H9 (cell line): ENCODE measurements at regions not wholly inside any gene's neighbourhood (a gene's known extent, or its start where the extent isn't known, plus 50 kb on each side); places are given as distances from the start of the nearest gene placed in this dataset.

Experiments used
- DNase-seq: peaks from one replicate; pipeline ENCODE4 v3.0.0-alpha.2; 2017
- H2AFZ ChIP-seq: one replicate; pipeline ENCODE4 v1.6.1; 2013; ENCODE audit warnings: mild to moderate bottlenecking, low read length, control low read depth, moderate library complexity
- H2AK5ac ChIP-seq: 2 replicates; pipeline ENCODE4 v1.6.1; 2013; ENCODE audit warnings: low read length, control low read depth, mixed read lengths; ENCODE audit not compliant: insufficient read length
- H2BK120ac ChIP-seq: one replicate; pipeline ENCODE4 v1.6.1; 2013; ENCODE audit warnings: low read depth, mild to moderate bottlenecking, low read length, control low read depth, inconsistent platforms; ENCODE audit not compliant: poor library complexity, severe bottlenecking
- H2BK12ac ChIP-seq: 2 replicates; pipeline ENCODE4 v1.6.1; 2013; ENCODE audit warnings: low read length, control low read depth, mixed read lengths, low read depth; ENCODE audit not compliant: insufficient read length
- H2BK15ac ChIP-seq: 2 replicates; pipeline ENCODE4 v1.6.1; 2013; ENCODE audit warnings: low read depth, low read length, control low read depth
- H2BK20ac ChIP-seq: one replicate; pipeline ENCODE4 v1.6.1; 2013; ENCODE audit warnings: low read depth, mild to moderate bottlenecking, low read length, control low read depth, inconsistent platforms; ENCODE audit not compliant: poor library complexity, severe bottlenecking
- H2BK5ac ChIP-seq: 2 replicates; pipeline ENCODE4 v1.6.1; 2013; ENCODE audit warnings: low read length, control low read depth, mixed read lengths; ENCODE audit not compliant: insufficient read length
- H3K14ac ChIP-seq: 2 replicates; pipeline ENCODE4 v1.6.1; 2013; ENCODE audit warnings: low read length, control low read depth; ENCODE audit not compliant: insufficient read depth
- H3K18ac ChIP-seq: 2 replicates; pipeline ENCODE4 v1.6.1; 2013; ENCODE audit warnings: low read depth, mild to moderate bottlenecking, mixed read lengths, low read length, control low read depth; ENCODE audit not compliant: insufficient read length
- H3K23ac ChIP-seq: 2 replicates; pipeline ENCODE4 v1.6.1; 2013; ENCODE audit warnings: low read length, control low read depth, mixed read lengths, low read depth; ENCODE audit not compliant: insufficient read length
- H3K23me2 ChIP-seq: 2 replicates; pipeline ENCODE4 v1.6.1; 2013; ENCODE audit warnings: low read depth, mild to moderate bottlenecking, mixed read lengths, low read length, control low read depth; ENCODE audit not compliant: insufficient read length, poor library complexity, severe bottlenecking
- H3K27ac ChIP-seq: 2 replicates; pipeline ENCODE4 v1.5.1; 2013; ENCODE audit warnings: low read length, control low read depth, mixed read lengths, low read depth; ENCODE audit not compliant: insufficient read length
- H3K27me3 ChIP-seq: 2 replicates; pipeline ENCODE4 v1.6.1; 2013; ENCODE audit warnings: low read length, control low read depth, inconsistent platforms; ENCODE audit not compliant: insufficient read depth
- H3K4ac ChIP-seq: 2 replicates; pipeline ENCODE4 v1.6.1; 2013; ENCODE audit warnings: low read depth, mild to moderate bottlenecking, control low read depth, inconsistent platforms, low read length, moderate library complexity
- H3K4me1 ChIP-seq: 2 replicates; pipeline ENCODE4 v1.6.1; 2013; ENCODE audit warnings: low read length, control low read depth, inconsistent platforms; ENCODE audit not compliant: insufficient read depth
- H3K4me2 ChIP-seq: 2 replicates; pipeline ENCODE4 v1.6.1; 2013; ENCODE audit warnings: low read length, control low read depth, mixed read lengths; ENCODE audit not compliant: insufficient read length, insufficient read depth
- H3K56ac ChIP-seq: 2 replicates; pipeline ENCODE4 v1.6.1; 2013; ENCODE audit warnings: low read depth, mild to moderate bottlenecking, mixed read lengths, low read length, control low read depth; ENCODE audit not compliant: insufficient read length
- H3K79me1 ChIP-seq: 2 replicates; pipeline ENCODE4 v1.6.1; 2013; ENCODE audit warnings: low read depth, mild to moderate bottlenecking, moderate library complexity, low read length, control low read depth, inconsistent platforms; ENCODE audit not compliant: insufficient read depth, poor library complexity, severe bottlenecking
- H3K79me2 ChIP-seq: 2 replicates; pipeline ENCODE4 v1.6.1; 2013; ENCODE audit warnings: low read length, control low read depth, inconsistent platforms; ENCODE audit not compliant: insufficient read depth
- H3K9ac ChIP-seq: 2 replicates; pipeline ENCODE4 v1.6.1; 2013; ENCODE audit warnings: low read length, control low read depth, mixed read lengths; ENCODE audit not compliant: insufficient read length; ENCODE audit errors: extremely low read depth
- H3K9me3 ChIP-seq: one replicate; pipeline ENCODE4 v1.6.1; 2013; ENCODE audit warnings: low read depth, low read length, inconsistent platforms; ENCODE audit not compliant: control insufficient read depth
- H3T11ph ChIP-seq: one replicate; pipeline ENCODE4 v1.6.1; 2013; ENCODE audit warnings: mild to moderate bottlenecking, low read length, control low read depth, inconsistent platforms
- H4K20me1 ChIP-seq: one replicate; pipeline ENCODE4 v1.6.1; 2013; ENCODE audit not compliant: control insufficient read depth, insufficient read length, insufficient read depth
- H4K5ac ChIP-seq: 2 replicates; pipeline ENCODE4 v1.6.1; 2013; ENCODE audit warnings: low read depth, mild to moderate bottlenecking, mixed read lengths, low read length, control low read depth; ENCODE audit not compliant: insufficient read length
- H4K8ac ChIP-seq: replicated peaks from 2 replicates; pipeline ENCODE4 v1.6.1; 2013; ENCODE audit warnings: low read length, control low read depth, mixed read lengths, low read depth; ENCODE audit not compliant: insufficient read length
- H4K91ac ChIP-seq: 2 replicates; pipeline ENCODE4 v1.6.1; 2013; ENCODE audit warnings: low read depth, mild to moderate bottlenecking, moderate library complexity, mixed read lengths, low read length, control low read depth; ENCODE audit not compliant: insufficient read length
- H3K27ac Mint-ChIP-seq, 3 experiments: 2 replicates in 2 of 3; 3 replicates in 1 of 3; pipeline ENCODE4 v1.8.0; 2020 to 2021; ENCODE audit warnings: mixed read lengths in 3 of 3, mild to moderate bottlenecking in 1 of 3, moderate library complexity in 1 of 3
- H3K27me3 Mint-ChIP-seq: 2 replicates; pipeline ENCODE4 v1.8.0; 2021; ENCODE audit warnings: low read depth, mild to moderate bottlenecking, moderate library complexity, mixed read lengths
- H3K36me3 Mint-ChIP-seq, 3 experiments: 2 replicates in 2 of 3; 3 replicates in 1 of 3; pipeline ENCODE4 v1.8.0; 2020 to 2021; ENCODE audit warnings: low read depth in 3 of 3, mixed read lengths in 3 of 3; ENCODE audit not compliant: insufficient read depth in 1 of 3
- H3K4me1 Mint-ChIP-seq, 2 experiments: 2 replicates each; pipeline ENCODE4 v1.8.0; 2020; ENCODE audit warnings: mixed read lengths in 2 of 2
- H3K4me3 Mint-ChIP-seq, 2 experiments: 2 replicates in 1 of 2; 3 replicates in 1 of 2; pipeline ENCODE4 v1.8.0; 2020 to 2021; ENCODE audit warnings: mild to moderate bottlenecking in 2 of 2, mixed read lengths in 2 of 2, moderate library complexity in 1 of 2
- H3K9me3 Mint-ChIP-seq, 2 experiments: 2 replicates in 1 of 2; 3 replicates in 1 of 2; pipeline ENCODE4 v1.8.0; 2020; ENCODE audit warnings: mild to moderate bottlenecking in 2 of 2, mixed read lengths in 2 of 2, moderate library complexity in 1 of 2
- WGBS: extraction: QIAGEN DNeasy Blood & Tissue Kit; methylation state at CpG from one replicate; pipeline ENCODE4 v1.1.7; 2013; ENCODE audit warnings: missing lambda C conversion rate, low lambda C conversion rate, mixed read lengths; ENCODE audit not compliant: insufficient read length; ENCODE audit errors: extremely low coverage; 5-methylcytosine and 5-hydroxymethylcytosine counted together
- TF ChIP-seq, protein P1 (sequence below): fragments of 200-600 bp; sonication (generic); conservative IDR thresholded peaks from 3 replicates; pipeline ENCODE4 v1.8.0; 2021; ENCODE audit warnings: antibody characterized with exemption, mild to moderate bottlenecking

- no peak overlapping the region for H3K27ac Mint-ChIP-seq
Observed at GRCh38 chr10:28778524-28778923, 101.2 kb downstream of the BAMBI start.

More at GRCh38 chr10:28778524-28778923, 101.2 kb downstream of the BAMBI start:
- Histone ChIP-seq H2BK12ac (no peak overlapping the region), H3K18ac (no peak overlapping the region), H2BK15ac (no peak overlapping the region), H3K4me2 (no peak overlapping the region), H4K91ac (no peak overlapping the region), H2BK120ac (no peak overlapping the region), H2BK20ac (no peak overlapping the region), H2BK5ac (no peak overlapping the region), H3K27me3 (no peaks in the 10 kb centered on the region), H3K4me1 (no peaks in the 10 kb centered on the region), H4K5ac (no peak overlapping the region), H4K20me1 (no peaks in the 10 kb centered on the region), H3K9ac (no peak overlapping the region), H3K27ac (no peak overlapping the region), H4K8ac (no peak overlapping the region), H3K14ac (no peak overlapping the region), H3K79me2 (no peaks in the 10 kb centered on the region), H3K79me1 (no peaks in the 10 kb centered on the region), H2AFZ (no peak overlapping the region), H3K23me2 (no peaks in the 10 kb centered on the region), H3K23ac (no peak overlapping the region), H3K4ac (no peak overlapping the region), H3K9me3 (no peaks in the 10 kb centered on the region), H3T11ph (no peak overlapping the region), H2AK5ac (no peak overlapping the region), H3K56ac (no peak overlapping the region)
- TF ChIP-seq, protein P1, sequence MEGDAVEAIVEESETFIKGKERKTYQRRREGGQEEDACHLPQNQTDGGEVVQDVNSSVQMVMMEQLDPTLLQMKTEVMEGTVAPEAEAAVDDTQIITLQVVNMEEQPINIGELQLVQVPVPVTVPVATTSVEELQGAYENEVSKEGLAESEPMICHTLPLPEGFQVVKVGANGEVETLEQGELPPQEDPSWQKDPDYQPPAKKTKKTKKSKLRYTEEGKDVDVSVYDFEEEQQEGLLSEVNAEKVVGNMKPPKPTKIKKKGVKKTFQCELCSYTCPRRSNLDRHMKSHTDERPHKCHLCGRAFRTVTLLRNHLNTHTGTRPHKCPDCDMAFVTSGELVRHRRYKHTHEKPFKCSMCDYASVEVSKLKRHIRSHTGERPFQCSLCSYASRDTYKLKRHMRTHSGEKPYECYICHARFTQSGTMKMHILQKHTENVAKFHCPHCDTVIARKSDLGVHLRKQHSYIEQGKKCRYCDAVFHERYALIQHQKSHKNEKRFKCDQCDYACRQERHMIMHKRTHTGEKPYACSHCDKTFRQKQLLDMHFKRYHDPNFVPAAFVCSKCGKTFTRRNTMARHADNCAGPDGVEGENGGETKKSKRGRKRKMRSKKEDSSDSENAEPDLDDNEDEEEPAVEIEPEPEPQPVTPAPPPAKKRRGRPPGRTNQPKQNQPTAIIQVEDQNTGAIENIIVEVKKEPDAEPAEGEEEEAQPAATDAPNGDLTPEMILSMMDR, result no peak
- DNase-seq, result no peak
- no peaks in the 10 kb centered on the region for H3K36me3 Mint-ChIP-seq
- no peak overlapping the region for H3K4me3 Mint-ChIP-seq
- H3K27me3 Mint-ChIP-seq, result peaks cover 2% of the 10 kb centered on the region; the same call in 1 of the 2 replicates
- peaks cover 4 to 6% of the 10 kb centered on the region in 2 experiments; a peak in 3 of 4 replicates for H3K4me1 Mint-ChIP-seq
- WGBS, result no CpG with 5 or more reads among the region's 2 CpGs
- no peaks in the 10 kb centered on the region; a peak in 1 of 5 replicates for H3K9me3 Mint-ChIP-seq
